K562 (cell line): ENCODE measurements at regions not wholly inside any gene's neighbourhood (a gene's known extent, or its start where the extent isn't known, plus 50 kb on each side); places are given as distances from the start of the nearest gene placed in this dataset.

ENCODE experiments used
- TF ChIP-seq, protein P1 (sequence below), 2 experiments: fragments of 450-650 bp; formaldehyde crosslinking in 1 of 2; IDR thresholded peaks; 2 replicates each; pipeline versions ENCODE4 v1.4.0 to v1.6.1; 2014 to 2020; ENCODE audit warnings: mild to moderate bottlenecking in 2 of 2, borderline replicate concordance in 1 of 2, low read depth in 1 of 2

- TF ChIP-seq, protein P1, sequence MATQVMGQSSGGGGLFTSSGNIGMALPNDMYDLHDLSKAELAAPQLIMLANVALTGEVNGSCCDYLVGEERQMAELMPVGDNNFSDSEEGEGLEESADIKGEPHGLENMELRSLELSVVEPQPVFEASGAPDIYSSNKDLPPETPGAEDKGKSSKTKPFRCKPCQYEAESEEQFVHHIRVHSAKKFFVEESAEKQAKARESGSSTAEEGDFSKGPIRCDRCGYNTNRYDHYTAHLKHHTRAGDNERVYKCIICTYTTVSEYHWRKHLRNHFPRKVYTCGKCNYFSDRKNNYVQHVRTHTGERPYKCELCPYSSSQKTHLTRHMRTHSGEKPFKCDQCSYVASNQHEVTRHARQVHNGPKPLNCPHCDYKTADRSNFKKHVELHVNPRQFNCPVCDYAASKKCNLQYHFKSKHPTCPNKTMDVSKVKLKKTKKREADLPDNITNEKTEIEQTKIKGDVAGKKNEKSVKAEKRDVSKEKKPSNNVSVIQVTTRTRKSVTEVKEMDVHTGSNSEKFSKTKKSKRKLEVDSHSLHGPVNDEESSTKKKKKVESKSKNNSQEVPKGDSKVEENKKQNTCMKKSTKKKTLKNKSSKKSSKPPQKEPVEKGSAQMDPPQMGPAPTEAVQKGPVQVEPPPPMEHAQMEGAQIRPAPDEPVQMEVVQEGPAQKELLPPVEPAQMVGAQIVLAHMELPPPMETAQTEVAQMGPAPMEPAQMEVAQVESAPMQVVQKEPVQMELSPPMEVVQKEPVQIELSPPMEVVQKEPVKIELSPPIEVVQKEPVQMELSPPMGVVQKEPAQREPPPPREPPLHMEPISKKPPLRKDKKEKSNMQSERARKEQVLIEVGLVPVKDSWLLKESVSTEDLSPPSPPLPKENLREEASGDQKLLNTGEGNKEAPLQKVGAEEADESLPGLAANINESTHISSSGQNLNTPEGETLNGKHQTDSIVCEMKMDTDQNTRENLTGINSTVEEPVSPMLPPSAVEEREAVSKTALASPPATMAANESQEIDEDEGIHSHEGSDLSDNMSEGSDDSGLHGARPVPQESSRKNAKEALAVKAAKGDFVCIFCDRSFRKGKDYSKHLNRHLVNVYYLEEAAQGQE (IDR thresholded peaks at IDR 0.05; ENCODE audit: borderline replicate concordance), result peak; percentile 79
- TF ChIP-seq, protein P1 (CRISPR knock-in tag; IDR thresholded peaks at IDR 0.05; ENCODE audit: low read depth), result no peak
- TF ChIP-seq, all 486 proteins: peak for 21
Measured at GRCh38 chr21:33127154-33127867, 57.4 kb downstream of the OLIG1 start (continued).
